ENCODE measurements at regions not wholly inside any gene's neighbourhood (a gene's known extent, or its start where the extent isn't known, plus 50 kb on each side); places are given as distances from the start of the nearest gene placed in this dataset.

GRCh38 chr9:126150411-126151030 lies 176.1 kb upstream of the MVB12B start:
- DNase-seq (ENCODE audit: low spot score): peak; percentile 3
- TF ChIP-seq, protein P1, sequence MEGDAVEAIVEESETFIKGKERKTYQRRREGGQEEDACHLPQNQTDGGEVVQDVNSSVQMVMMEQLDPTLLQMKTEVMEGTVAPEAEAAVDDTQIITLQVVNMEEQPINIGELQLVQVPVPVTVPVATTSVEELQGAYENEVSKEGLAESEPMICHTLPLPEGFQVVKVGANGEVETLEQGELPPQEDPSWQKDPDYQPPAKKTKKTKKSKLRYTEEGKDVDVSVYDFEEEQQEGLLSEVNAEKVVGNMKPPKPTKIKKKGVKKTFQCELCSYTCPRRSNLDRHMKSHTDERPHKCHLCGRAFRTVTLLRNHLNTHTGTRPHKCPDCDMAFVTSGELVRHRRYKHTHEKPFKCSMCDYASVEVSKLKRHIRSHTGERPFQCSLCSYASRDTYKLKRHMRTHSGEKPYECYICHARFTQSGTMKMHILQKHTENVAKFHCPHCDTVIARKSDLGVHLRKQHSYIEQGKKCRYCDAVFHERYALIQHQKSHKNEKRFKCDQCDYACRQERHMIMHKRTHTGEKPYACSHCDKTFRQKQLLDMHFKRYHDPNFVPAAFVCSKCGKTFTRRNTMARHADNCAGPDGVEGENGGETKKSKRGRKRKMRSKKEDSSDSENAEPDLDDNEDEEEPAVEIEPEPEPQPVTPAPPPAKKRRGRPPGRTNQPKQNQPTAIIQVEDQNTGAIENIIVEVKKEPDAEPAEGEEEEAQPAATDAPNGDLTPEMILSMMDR (IDR thresholded peaks at IDR 0.05; ENCODE audit: borderline replicate concordance, control extremely low read depth, extremely low read depth, insufficient read depth, missing control alignments): no peak
- in situ Hi-C loops (cut with MboI; ENCODE audit: low sequenced_read_pairs, unreplicated experiment): no loop called here

DNA sequence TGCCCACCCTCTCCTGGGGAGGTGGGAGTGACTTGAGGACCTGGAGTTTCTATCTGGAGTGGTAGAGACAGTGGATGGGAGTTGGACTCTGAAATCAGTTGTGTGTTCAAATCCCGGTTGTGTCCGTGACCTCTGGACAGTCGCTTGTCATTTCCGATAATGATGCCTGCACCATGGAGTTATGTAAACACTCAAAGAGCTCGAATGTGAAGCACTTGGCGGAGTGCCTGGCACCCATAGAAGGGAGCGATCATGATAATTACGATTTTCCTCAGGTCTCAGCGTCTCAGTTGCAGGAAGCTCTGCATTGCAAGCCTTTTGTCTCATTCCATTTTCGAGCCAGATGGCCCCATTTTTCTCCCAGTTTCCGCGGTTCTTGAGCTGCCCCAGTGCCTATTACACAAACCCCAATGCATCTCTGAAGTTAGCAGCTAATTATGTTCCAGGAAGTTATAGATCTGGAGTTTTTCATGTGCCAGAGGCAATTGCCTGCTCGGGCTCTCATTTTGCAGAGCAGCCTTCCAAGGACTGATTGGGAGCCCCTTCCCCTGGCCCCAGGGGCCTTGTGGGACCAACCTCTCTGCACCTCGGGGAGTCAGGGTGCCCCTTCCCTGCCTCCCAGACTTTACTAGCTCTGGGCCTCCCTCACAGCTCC lies 175.5 kb upstream of the MVB12B start:
- DNase-seq (ENCODE audit: low spot score): peak; percentile 2
- in situ Hi-C loops (cut with MboI; ENCODE audit: low sequenced_read_pairs, unreplicated experiment): no loop called here
- TF ChIP-seq, protein P1 (IDR thresholded peaks at IDR 0.05; ENCODE audit: borderline replicate concordance, control extremely low read depth, extremely low read depth, insufficient read depth, missing control alignments): no peak

DNA sequence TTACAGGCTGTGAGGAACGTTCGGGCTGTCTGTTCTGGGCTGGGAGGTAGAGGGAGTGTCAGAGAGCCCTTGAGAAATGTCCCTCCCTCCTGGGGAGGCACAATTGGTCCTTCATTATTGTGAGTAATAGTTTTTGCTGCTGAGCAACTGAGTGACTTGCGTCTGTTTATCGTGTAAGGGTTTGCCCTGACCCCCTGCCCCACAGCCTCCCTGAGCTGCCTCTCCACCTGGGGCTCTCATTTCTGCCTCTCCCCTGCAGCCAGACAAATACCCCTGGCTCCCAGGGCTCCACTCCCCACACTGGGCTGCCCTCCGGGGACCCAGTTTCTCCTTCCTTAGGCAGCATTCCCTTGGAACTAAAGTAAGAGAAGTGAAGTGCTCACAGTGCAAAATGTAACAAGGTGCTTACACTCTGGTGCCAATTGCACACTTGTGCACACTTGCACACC lies 174.9 kb upstream of the MVB12B start:
- DNase-seq (ENCODE audit: low spot score): peak; percentile 26
- in situ Hi-C loops (cut with MboI; ENCODE audit: low sequenced_read_pairs, unreplicated experiment): no loop called here
- TF ChIP-seq, protein P1 (IDR thresholded peaks at IDR 0.05; ENCODE audit: borderline replicate concordance, control extremely low read depth, extremely low read depth, insufficient read depth, missing control alignments): no peak

- peak; percentile 4 for DNase-seq (ENCODE audit: low spot score)
- in situ Hi-C loops (cut with MboI; ENCODE audit: low sequenced_read_pairs, unreplicated experiment): no loop called here
- TF ChIP-seq, protein P1 (IDR thresholded peaks at IDR 0.05; ENCODE audit: borderline replicate concordance, control extremely low read depth, extremely low read depth, insufficient read depth, missing control alignments): no peak
Measured at GRCh38 chr9:126152622-126153362, 173.8 kb upstream of the MVB12B start.

DNA sequence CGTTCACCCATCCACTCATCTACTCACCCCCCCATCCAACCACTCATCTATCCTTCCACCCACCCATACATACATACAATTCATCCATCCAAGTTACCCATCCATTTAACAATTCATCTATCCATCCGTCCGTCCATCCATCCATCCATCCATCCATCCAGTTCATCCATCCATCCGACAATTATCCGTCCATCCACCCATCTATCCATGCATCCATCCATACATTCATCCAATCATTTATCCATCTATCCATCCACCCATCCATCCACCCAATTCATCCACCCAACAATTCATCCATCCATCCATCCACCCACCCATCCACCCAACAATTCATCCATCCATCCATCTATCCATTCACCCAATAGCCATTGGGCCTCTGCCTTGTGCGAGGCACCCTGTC lies 173.2 kb upstream of the MVB12B start:
- TF ChIP-seq, protein P1 (IDR thresholded peaks at IDR 0.05; ENCODE audit: borderline replicate concordance, control extremely low read depth, extremely low read depth, insufficient read depth, missing control alignments): no peak
- in situ Hi-C loops (cut with MboI; ENCODE audit: low sequenced_read_pairs, unreplicated experiment): no loop called here
- DNase-seq (ENCODE audit: low spot score): no peak

DNA sequence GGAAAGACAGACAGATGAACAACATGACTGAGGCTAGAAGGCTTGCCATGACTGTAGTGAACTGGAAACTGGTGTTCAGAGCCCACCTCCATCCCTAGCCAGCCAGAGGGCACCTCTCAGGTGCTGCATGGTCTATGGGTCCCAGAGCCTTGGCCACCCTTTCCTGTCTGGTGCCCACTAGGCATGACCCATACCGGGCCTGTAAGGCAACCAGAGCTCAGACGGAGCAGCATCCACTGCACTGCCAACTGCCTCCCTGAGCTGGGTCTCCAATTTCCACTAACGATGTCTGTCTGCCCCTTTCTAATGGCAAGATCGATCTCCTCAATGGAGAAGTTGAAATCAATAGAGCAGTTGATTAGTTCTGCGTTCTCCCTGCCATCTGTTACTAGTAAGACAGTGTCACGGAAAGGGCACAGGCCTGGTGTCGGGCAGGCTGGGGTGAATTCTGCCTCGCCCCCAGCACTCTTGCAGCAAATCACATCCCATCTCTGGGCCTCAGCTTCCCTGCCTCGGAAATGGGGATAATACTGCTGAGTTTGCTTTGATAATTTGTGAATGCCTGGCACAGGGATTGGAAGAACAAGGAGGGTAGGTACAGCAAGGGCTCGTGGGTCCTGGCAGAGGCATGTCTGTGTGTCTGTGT lies 172.3 kb upstream of the MVB12B start:
- peak; percentile 3 for DNase-seq (ENCODE audit: low spot score)
- TF ChIP-seq, protein P1 (IDR thresholded peaks at IDR 0.05; ENCODE audit: borderline replicate concordance, control extremely low read depth, extremely low read depth, insufficient read depth, missing control alignments): no peak
- in situ Hi-C loops (cut with MboI; ENCODE audit: low sequenced_read_pairs, unreplicated experiment): no loop called here

All from GM13976 (cell line).